ENCODE measurements at regions not wholly inside any gene's neighbourhood (a gene's known extent, or its start where the extent isn't known, plus 50 kb on each side); places are given as distances from the start of the nearest gene placed in this dataset.

DNA sequence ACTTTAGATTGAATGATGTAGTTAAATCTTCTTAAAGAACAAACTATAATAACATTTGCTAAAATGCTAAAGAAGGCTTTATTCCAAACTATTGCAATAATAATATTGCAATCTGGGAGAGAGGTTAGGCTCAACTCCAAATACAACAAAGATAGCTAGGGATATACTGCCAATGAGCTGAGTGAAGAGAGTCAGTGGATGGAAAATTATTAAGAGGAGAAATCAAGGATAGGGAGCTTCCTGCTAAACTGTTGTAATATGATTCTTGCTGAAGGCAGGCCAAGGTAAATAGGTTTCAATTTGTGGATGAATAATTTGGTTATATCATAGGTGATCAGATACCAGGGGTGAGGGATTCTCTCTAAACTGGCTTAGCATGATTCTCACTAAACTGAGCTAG is 1651.5 kb downstream of the EFNA5 start:
- no peak overlapping the region for H2AFZ ChIP-seq (ENCODE audit: low read depth, low read length)
- no peak overlapping the region for H3K27ac ChIP-seq (ENCODE audit: insufficient read depth, low read depth, low read length)
- POLR2A ChIA-PET = no interaction called here
- H3K9me1 ChIP-seq (replicated peaks; ENCODE audit: control insufficient read depth, extremely low read depth, insufficient read depth, low read length) = no peaks in the 10 kb centered on the region
- no peaks in the 10 kb centered on the region for H3K9me3 ChIP-seq (replicated peaks; ENCODE audit: control insufficient read depth, insufficient read depth, low read length)
- no peaks in the 10 kb centered on the region for H3K36me3 ChIP-seq (ENCODE audit: control insufficient read depth in 2 of 2, extremely low read depth in 1 of 2, insufficient read depth in 2 of 2, low read length in 2 of 2)
- no peaks in the 10 kb centered on the region for H4K20me1 ChIP-seq (replicated peaks; ENCODE audit: control insufficient read depth, extremely low read depth, insufficient read depth, low read length)
- no peak overlapping the region for H3K4me2 ChIP-seq (ENCODE audit: insufficient read depth, low read length)
- dilution Hi-C loops (cut with MboI; ENCODE audit: extremely low pct_ligation_motif_present, low sequenced_read_pairs) = no loop called here
- FAIRE-seq (no peak), DNase-seq (ENCODE audit: low read depth, low spot score) (peak; percentile 26)
- TF ChIP-seq EZH2 (IDR thresholded peaks at IDR 0.05; ENCODE audit: borderline replicate concordance, low read depth, low read length, severe bottlenecking) (no peak), JUN (IDR thresholded peaks at IDR 0.05; ENCODE audit: borderline replicate concordance, insufficient read depth, insufficient read length, low read depth) (no peak), FOS (IDR thresholded peaks at IDR 0.05; ENCODE audit: borderline replicate concordance, insufficient read depth, low read length) (no peak), GATA2 (IDR thresholded peaks at IDR 0.05; ENCODE audit: insufficient read depth, insufficient read length, low read depth, low read length) (no peak), MYC (IDR thresholded peaks at IDR 0.05; ENCODE audit: low read depth, low read length) (no peak), POLR2A (IDR thresholded peaks at IDR 0.05; ENCODE audit: low read depth, low read length) (no peak), POLR2AphosphoS5 (IDR thresholded peaks at IDR 0.05; ENCODE audit: insufficient read depth, low read depth, low read length) (no peak)
- TF ChIP-seq, protein P1, sequence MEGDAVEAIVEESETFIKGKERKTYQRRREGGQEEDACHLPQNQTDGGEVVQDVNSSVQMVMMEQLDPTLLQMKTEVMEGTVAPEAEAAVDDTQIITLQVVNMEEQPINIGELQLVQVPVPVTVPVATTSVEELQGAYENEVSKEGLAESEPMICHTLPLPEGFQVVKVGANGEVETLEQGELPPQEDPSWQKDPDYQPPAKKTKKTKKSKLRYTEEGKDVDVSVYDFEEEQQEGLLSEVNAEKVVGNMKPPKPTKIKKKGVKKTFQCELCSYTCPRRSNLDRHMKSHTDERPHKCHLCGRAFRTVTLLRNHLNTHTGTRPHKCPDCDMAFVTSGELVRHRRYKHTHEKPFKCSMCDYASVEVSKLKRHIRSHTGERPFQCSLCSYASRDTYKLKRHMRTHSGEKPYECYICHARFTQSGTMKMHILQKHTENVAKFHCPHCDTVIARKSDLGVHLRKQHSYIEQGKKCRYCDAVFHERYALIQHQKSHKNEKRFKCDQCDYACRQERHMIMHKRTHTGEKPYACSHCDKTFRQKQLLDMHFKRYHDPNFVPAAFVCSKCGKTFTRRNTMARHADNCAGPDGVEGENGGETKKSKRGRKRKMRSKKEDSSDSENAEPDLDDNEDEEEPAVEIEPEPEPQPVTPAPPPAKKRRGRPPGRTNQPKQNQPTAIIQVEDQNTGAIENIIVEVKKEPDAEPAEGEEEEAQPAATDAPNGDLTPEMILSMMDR (IDR thresholded peaks at IDR 0.05; ENCODE audit: extremely low read depth in 1 of 2, insufficient read depth in 1 of 2, low read depth in 1 of 2, low read length in 2 of 2) = no peak
- TF ChIP-seq, protein P2, sequence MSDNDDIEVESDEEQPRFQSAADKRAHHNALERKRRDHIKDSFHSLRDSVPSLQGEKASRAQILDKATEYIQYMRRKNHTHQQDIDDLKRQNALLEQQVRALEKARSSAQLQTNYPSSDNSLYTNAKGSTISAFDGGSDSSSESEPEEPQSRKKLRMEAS (IDR thresholded peaks at IDR 0.05; ENCODE audit: insufficient read depth, insufficient read length) = no peak
- no peaks in the 10 kb centered on the region for H3K27me3 ChIP-seq (ENCODE audit: control insufficient read depth in 2 of 2, insufficient read depth in 2 of 2, low read length in 2 of 2)
- no peak overlapping the region for H3K9ac ChIP-seq (replicated peaks; ENCODE audit: extremely low read depth, insufficient read depth, low read length)
- H3K4me3 ChIP-seq (replicated peaks in 1 of 3; ENCODE audit: insufficient read depth in 1 of 3, low read depth in 1 of 3, low read length in 3 of 3) = no peak overlapping the region
- BruUV-seq (replicated peaks) = no TSS peak
- no peaks in the 10 kb centered on the region for H3K79me2 ChIP-seq (ENCODE audit: control insufficient read depth, insufficient read depth, low read length)
- no peaks in the 10 kb centered on the region for H3K4me1 ChIP-seq (ENCODE audit: control insufficient read depth, extremely low read depth, insufficient read depth, low read length)
- CTCF ChIA-PET = interaction anchor here (1.1 kb wide), 4 partner anchors 31 to 895 kb away, joined by 3 to 5 read pairs (median 4); no protein-coding TSS in a partner anchor
- intact Hi-C loops (cut with micrococcal nuclease) = no loop called here

Data from endothelial cell of umbilical vein (primary cell).